Subcutaneous abdominal adipose tissue (tissue), 5 donors: ENCODE measurements at regions not wholly inside any gene's neighbourhood (a gene's known extent, or its start where the extent isn't known, plus 50 kb on each side); places are given as distances from the start of the nearest gene placed in this dataset.
"Not testable (repeated sequence)": the region's sequence is repeated elsewhere in the genome, so short reads cannot be mapped to it uniquely, and the experiment has no call there.

Source experiments
- H3K27ac ChIP-seq: one replicate; pipeline ENCODE4 v1.7.0; 2013; ENCODE audit warnings: low read depth, mild to moderate bottlenecking, inconsistent platforms, low read length, moderate library complexity
- H3K27me3 ChIP-seq, 5 donors: one replicate each; pipeline ENCODE4 v1.7.0; 2013; ENCODE audit warnings: low read length in 5 of 5, inconsistent platforms in 1 of 5; ENCODE audit not compliant: control insufficient read depth in 5 of 5, insufficient read depth in 4 of 5
- H3K36me3 ChIP-seq, 5 donors: one replicate each; pipeline ENCODE4 v1.7.0; 2013; ENCODE audit warnings: low read length in 5 of 5; ENCODE audit not compliant: control insufficient read depth in 5 of 5, insufficient read depth in 5 of 5
- H3K4me1 ChIP-seq, 5 donors: one replicate each; pipeline ENCODE4 v1.7.0; 2013; ENCODE audit warnings: low read length in 5 of 5, mild to moderate bottlenecking in 3 of 5, moderate library complexity in 1 of 5; ENCODE audit not compliant: control insufficient read depth in 5 of 5, insufficient read depth in 5 of 5
- H3K4me3 ChIP-seq, 5 donors: one replicate each; pipeline ENCODE4 v1.7.0; 2013; ENCODE audit warnings: low read length in 5 of 5, low read depth in 1 of 5
- H3K9ac ChIP-seq, 5 donors: one replicate each; pipeline ENCODE4 v1.7.0; 2013; ENCODE audit warnings: low read length in 5 of 5, mild to moderate bottlenecking in 4 of 5, moderate library complexity in 3 of 5
- H3K9me3 ChIP-seq, 5 donors: one replicate each; pipeline ENCODE4 v1.7.0; 2013; ENCODE audit warnings: low read length in 5 of 5; ENCODE audit not compliant: control insufficient read depth in 5 of 5
- donor health status: healthy.
- donor health status: healthy.
- donor health status: healthy.
- donor health status: healthy.
- donor health status: healthy.

- H3K9ac ChIP-seq, result no peak overlapping the region
- H3K9me3 ChIP-seq, result peaks cover 0 to 3% (median 0%) of the 10 kb centered on the region in 5 donors
- peaks cover 0 to under 1% (median 0%) of the 10 kb centered on the region in 5 donors for H3K4me1 ChIP-seq
- peaks cover 16 to 29% (median 26%) of the 10 kb centered on the region in 5 donors for H3K27me3 ChIP-seq
- no peak overlapping the region for H3K4me3 ChIP-seq
- no peaks in the 10 kb centered on the region for H3K36me3 ChIP-seq
- no peak overlapping the region for H3K27ac ChIP-seq
Observed at GRCh38 chr9:135358552-135358940, 121.0 kb upstream of the PPP1R26 start.

- H3K4me3 ChIP-seq, result no peak overlapping the region
- H3K4me1 ChIP-seq, result no peaks in the 10 kb centered on the region
- no peak overlapping the region for H3K9ac ChIP-seq
- peaks cover 17 to 29% (median 20%) of the 10 kb centered on the region in 5 donors for H3K27me3 ChIP-seq
- H3K27ac ChIP-seq, result no peak overlapping the region
- H3K36me3 ChIP-seq, result no peaks in the 10 kb centered on the region
- peaks cover 0 to 3% (median 0%) of the 10 kb centered on the region in 5 donors for H3K9me3 ChIP-seq
Observed at GRCh38 chr9:135359764-135360163, 119.8 kb upstream of the PPP1R26 start.

GRCh38 chr9:135360617-135361016, 119.0 kb upstream of the PPP1R26 start:
- Histone ChIP-seq H3K4me1 (no peaks in the 10 kb centered on the region), H3K9me3 (peaks cover 0 to 3% (median 0%) of the 10 kb centered on the region in 5 donors), H3K36me3 (no peaks in the 10 kb centered on the region), H3K4me3 (no peak overlapping the region), H3K9ac (no peak overlapping the region), H3K27ac (no peak overlapping the region), H3K27me3 (peaks cover 14 to 27% (median 20%) of the 10 kb centered on the region in 5 donors)

- H3K36me3 ChIP-seq, H3K4me1 ChIP-seq, H3K9me3 ChIP-seq, H3K4me3 ChIP-seq, H3K9ac ChIP-seq, H3K27ac ChIP-seq: not testable (repeated sequence)
- H3K27me3 ChIP-seq, result peaks cover 12 to 21% (median 17%) of the 10 kb centered on the region in 5 donors
Observed at GRCh38 chr9:135361668-135362067, 117.9 kb upstream of the PPP1R26 start.

GRCh38 chr9:135363596-135363995, 116.0 kb upstream of the PPP1R26 start:
- no peak overlapping the region for H3K4me3 ChIP-seq
- no peaks in the 10 kb centered on the region for H3K36me3 ChIP-seq
- H3K27me3 ChIP-seq, result peaks cover 5 to 20% (median 15%) of the 10 kb centered on the region in 5 donors
- peaks cover 0 to 3% (median 0%) of the 10 kb centered on the region in 5 donors for H3K9me3 ChIP-seq
- no peaks in the 10 kb centered on the region for H3K4me1 ChIP-seq
- H3K27ac ChIP-seq, result no peak overlapping the region
- no peak overlapping the region for H3K9ac ChIP-seq

- no peak overlapping the region for H3K27ac ChIP-seq
- no peaks in the 10 kb centered on the region for H3K4me1 ChIP-seq
- H3K4me3 ChIP-seq, result no peak overlapping the region
- H3K36me3 ChIP-seq, result no peaks in the 10 kb centered on the region
- peaks cover 0 to 3% (median 0%) of the 10 kb centered on the region in 5 donors for H3K9me3 ChIP-seq
- no peak overlapping the region for H3K9ac ChIP-seq
- H3K27me3 ChIP-seq, result peaks cover 3 to 14% (median 12%) of the 10 kb centered on the region in 5 donors
Observed at GRCh38 chr9:135365013-135365768, 114.4 kb upstream of the PPP1R26 start.

DNA sequence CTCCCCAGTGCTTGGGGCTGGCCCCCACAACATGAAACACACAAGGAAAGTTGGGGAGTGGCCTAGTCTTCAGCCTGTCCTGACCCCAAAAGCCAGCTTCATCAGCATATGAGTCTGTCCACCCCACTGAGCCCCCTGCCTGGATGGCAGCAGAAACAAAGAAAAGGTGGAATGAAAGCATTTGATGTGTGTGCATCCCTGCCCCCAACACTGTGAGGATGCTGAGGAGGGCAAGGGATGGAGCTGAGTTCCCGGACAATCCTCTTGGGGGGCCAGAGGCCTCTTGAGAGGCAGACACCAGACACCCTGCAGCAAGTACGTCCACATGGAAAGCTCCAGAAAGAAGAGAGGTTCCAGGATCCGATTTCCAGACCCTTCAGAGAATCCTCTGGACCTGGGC, 113.5 kb upstream of the PPP1R26 start:
- Histone ChIP-seq H3K4me1 (no peaks in the 10 kb centered on the region), H3K36me3 (no peaks in the 10 kb centered on the region), H3K27me3 (peaks cover 4 to 15% (median 8%) of the 10 kb centered on the region in 5 donors), H3K4me3 (no peak overlapping the region), H3K27ac (no peak overlapping the region), H3K9ac (no peak overlapping the region), H3K9me3 (peaks cover 0 to 3% (median 0%) of the 10 kb centered on the region in 5 donors)

DNA sequence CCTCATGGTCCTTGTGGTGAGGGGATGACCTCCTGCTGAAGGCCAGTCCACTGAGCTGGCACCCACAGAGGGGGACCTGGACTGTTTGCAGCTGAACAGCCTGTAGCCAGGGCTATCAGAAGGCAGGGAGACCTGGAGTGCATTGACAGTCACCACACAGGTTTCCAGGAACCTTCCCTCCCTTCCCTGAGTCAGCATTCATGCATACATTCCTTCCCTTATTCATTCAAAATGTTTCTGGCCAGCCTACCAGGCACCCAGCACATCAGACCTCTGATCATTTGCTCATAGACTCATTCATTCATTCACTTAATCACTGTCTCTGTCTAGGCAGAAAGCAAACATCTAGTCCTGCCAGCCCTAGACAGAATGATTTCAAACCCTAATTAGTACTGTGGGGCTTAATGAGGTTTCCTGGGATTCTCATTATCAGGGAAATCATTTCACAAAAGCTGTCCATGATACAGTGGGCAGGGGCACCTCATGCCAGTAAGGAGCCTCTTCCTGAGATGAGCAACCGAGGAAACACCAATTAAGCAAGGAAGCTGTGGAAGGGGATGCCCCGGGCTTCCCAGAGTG, 110.1 kb upstream of the PPP1R26 start:
- no peaks in the 10 kb centered on the region for H3K4me1 ChIP-seq
- no peak overlapping the region for H3K9ac ChIP-seq
- no peaks in the 10 kb centered on the region for H3K36me3 ChIP-seq
- no peak overlapping the region for H3K27ac ChIP-seq
- H3K9me3 ChIP-seq, result no peaks in the 10 kb centered on the region
- H3K4me3 ChIP-seq, result no peak overlapping the region
- H3K27me3 ChIP-seq, result peaks cover 18 to 31% (median 19%) of the 10 kb centered on the region in 5 donors

- H3K4me3 ChIP-seq, result no peak overlapping the region
- H3K9ac ChIP-seq, result no peak overlapping the region
- peaks cover 18 to 39% (median 25%) of the 10 kb centered on the region in 5 donors for H3K27me3 ChIP-seq
- H3K4me1 ChIP-seq, result no peaks in the 10 kb centered on the region
- no peaks in the 10 kb centered on the region for H3K9me3 ChIP-seq
- no peak overlapping the region for H3K27ac ChIP-seq
- H3K36me3 ChIP-seq, result no peaks in the 10 kb centered on the region
Observed at GRCh38 chr9:135370411-135371375, 108.9 kb upstream of the PPP1R26 start.
